ENCODE measurements at regions not wholly inside any gene's neighbourhood (a gene's known extent, or its start where the extent isn't known, plus 50 kb on each side); places are given as distances from the start of the nearest gene placed in this dataset.

DNA sequence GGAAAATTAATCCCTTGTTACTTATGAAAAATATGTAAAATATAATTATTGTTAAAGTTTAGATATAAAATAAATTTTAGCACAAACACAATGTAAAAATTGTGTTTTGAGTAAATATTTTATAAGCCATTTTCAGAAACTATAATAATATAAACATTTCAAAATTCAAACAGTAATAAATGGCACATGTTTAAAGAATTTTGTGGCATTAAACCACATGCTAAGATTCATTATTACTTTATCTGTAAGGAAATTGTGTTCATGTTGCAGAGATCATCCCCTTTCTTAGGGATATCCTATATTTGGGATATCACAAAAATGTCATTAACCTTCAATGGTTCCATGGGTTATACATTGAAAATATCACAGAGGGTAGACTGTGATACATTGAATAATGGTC lies 1044.3 kb downstream of the AMY1C start:
- TF ChIP-seq, protein P1, sequence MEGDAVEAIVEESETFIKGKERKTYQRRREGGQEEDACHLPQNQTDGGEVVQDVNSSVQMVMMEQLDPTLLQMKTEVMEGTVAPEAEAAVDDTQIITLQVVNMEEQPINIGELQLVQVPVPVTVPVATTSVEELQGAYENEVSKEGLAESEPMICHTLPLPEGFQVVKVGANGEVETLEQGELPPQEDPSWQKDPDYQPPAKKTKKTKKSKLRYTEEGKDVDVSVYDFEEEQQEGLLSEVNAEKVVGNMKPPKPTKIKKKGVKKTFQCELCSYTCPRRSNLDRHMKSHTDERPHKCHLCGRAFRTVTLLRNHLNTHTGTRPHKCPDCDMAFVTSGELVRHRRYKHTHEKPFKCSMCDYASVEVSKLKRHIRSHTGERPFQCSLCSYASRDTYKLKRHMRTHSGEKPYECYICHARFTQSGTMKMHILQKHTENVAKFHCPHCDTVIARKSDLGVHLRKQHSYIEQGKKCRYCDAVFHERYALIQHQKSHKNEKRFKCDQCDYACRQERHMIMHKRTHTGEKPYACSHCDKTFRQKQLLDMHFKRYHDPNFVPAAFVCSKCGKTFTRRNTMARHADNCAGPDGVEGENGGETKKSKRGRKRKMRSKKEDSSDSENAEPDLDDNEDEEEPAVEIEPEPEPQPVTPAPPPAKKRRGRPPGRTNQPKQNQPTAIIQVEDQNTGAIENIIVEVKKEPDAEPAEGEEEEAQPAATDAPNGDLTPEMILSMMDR (IDR thresholded peaks at IDR 0.05 in 4 of 5, conservative IDR thresholded peaks at IDR 0.05 in 1 of 5), result no peak
- no peak for TF ChIP-seq POLR2A (IDR thresholded peaks at IDR 0.05)
